ENCODE measurements at regions not wholly inside any gene's neighbourhood (a gene's known extent, or its start where the extent isn't known, plus 50 kb on each side); places are given as distances from the start of the nearest gene placed in this dataset.

- Histone ChIP-seq H3K4me3 (no peak overlapping the region), H3K27ac (ENCODE audit: extremely low read depth, low read depth, low read length) (no peak overlapping the region), H3K9ac (ENCODE audit: insufficient read depth in 1 of 2, low read depth in 2 of 2, low read length in 2 of 2) (no peak overlapping the region), H4K20me1 (replicated peaks; ENCODE audit: control insufficient read depth, insufficient read depth, low read length) (no peaks in the 10 kb centered on the region), H3K79me2 (ENCODE audit: control insufficient read depth, insufficient read depth, low read length) (no peaks in the 10 kb centered on the region), H2AFZ (ENCODE audit: low read depth, low read length) (no peak overlapping the region), H3K9me1 (ENCODE audit: control insufficient read depth, insufficient read depth, low read length) (no peaks in the 10 kb centered on the region), H3K4me2 (ENCODE audit: insufficient read depth, low read length) (no peak overlapping the region), H3K27me3 (ENCODE audit: control insufficient read depth in 2 of 2, insufficient read depth in 2 of 2, low read length in 2 of 2) (no peaks in the 10 kb centered on the region), H3K36me3 (ENCODE audit: control insufficient read depth, insufficient read depth, low read length) (no peaks in the 10 kb centered on the region), H3K4me1 (replicated peaks in 1 of 2; ENCODE audit: control insufficient read depth in 2 of 2, insufficient read depth in 2 of 2, low read length in 2 of 2) (no peaks in the 10 kb centered on the region), H3K9me3 (replicated peaks; ENCODE audit: control insufficient read depth, insufficient read depth, low read depth, low read length) (no peaks in the 10 kb centered on the region)
- DNase-seq (ENCODE audit: extremely low read depth in 1 of 4, low spot score in 3 of 4) (no peak), ATAC-seq (no peak), FAIRE-seq (no peak)
- 0% methylated on average over 1 of the region's 1 CpG for WGBS (ENCODE audit: insufficient coverage, low coverage, missing lambda C conversion rate)
- ChIA-PET CTCF (ENCODE audit: low intra/inter-chr PET ratio) (no interaction called here), POLR2A (no interaction called here)
- intact Hi-C loops (cut with micrococcal nuclease): no loop called here
- BruUV-seq (replicated peaks): no TSS peak
- no peak for TF ChIP-seq RFX7 (CRISPR knock-in tag; IDR thresholded peaks at IDR 0.05)
- no peak for TF ChIP-seq RFX5 (IDR thresholded peaks at IDR 0.05; ENCODE audit: low read depth, low read length)
- no peak for TF ChIP-seq ZNF253 (CRISPR knock-in tag; conservative IDR thresholded peaks at IDR 0.05)
- TF ChIP-seq ZNF592 (IDR thresholded peaks at IDR 0.05): no peak
- TF ChIP-seq CREBBP (IDR thresholded peaks at IDR 0.05; ENCODE audit: low read depth, low read length): no peak
- TF ChIP-seq KAT7 (CRISPR knock-in tag; IDR thresholded peaks at IDR 0.05; ENCODE audit: borderline replicate concordance): no peak
- TF ChIP-seq PRPF4 (IDR thresholded peaks at IDR 0.05; ENCODE audit: insufficient read depth, low read depth, low read length, poor library complexity, severe bottlenecking): no peak
- TF ChIP-seq TCF7L2 (IDR thresholded peaks at IDR 0.05; ENCODE audit: low read depth, low read length): no peak
- TF ChIP-seq FOSL1 (tag; conservative IDR thresholded peaks at IDR 0.05): no peak
- no peak for TF ChIP-seq ARID3A (IDR thresholded peaks at IDR 0.05; ENCODE audit: borderline replicate concordance, low read depth, low read length)
- no peak for TF ChIP-seq KLF16 (IDR thresholded peaks at IDR 0.05)
- no peak for TF ChIP-seq MAFG (tag; conservative IDR thresholded peaks at IDR 0.05)
- TF ChIP-seq ZNF41 (CRISPR knock-in tag; conservative IDR thresholded peaks at IDR 0.05): no peak
- no peak for TF ChIP-seq ZNF197 (CRISPR knock-in tag; IDR thresholded peaks at IDR 0.05; ENCODE audit: low read depth)
- no peak for TF ChIP-seq ESRRB (CRISPR knock-in tag; IDR thresholded peaks at IDR 0.05; ENCODE audit: borderline replicate concordance)
- no peak for TF ChIP-seq ZNF23 (CRISPR knock-in tag; IDR thresholded peaks at IDR 0.05)
- TF ChIP-seq ZNF165 (CRISPR knock-in tag; IDR thresholded peaks at IDR 0.05; ENCODE audit: borderline replicate concordance): no peak
- in situ Hi-C loops (cut with MboI): no loop called here
These were observed 93.0 kb upstream of the SLIT3 start for GRCh38 chr5:169393907-169394306.

Data from K562 (cell line).